Activated CD8-positive, alpha-beta T cell treated with anti-CD3 and anti-CD28 coated beads for 36 hours (primary cell): ENCODE measurements at regions not wholly inside any gene's neighbourhood (a gene's known extent, or its start where the extent isn't known, plus 50 kb on each side); places are given as distances from the start of the nearest gene placed in this dataset.

Experiments
- ATAC-seq: fragments of 200-7000 bp; cut with Tn5 transposase; one replicate; pipeline ENCODE4 v1.10.0; 2021; ENCODE audit warnings: mild to moderate bottlenecking, moderate library complexity
- CTCF ChIA-PET: fragments of 350-600 bp; sonication (Branson Sonifier 250); formaldehyde crosslinking; loops from one replicate; lab custom pipeline; 2021; ENCODE audit warnings: antibody characterized with exemption; lab: Charles Lee
- POLR2A ChIA-PET: fragments of 350-600 bp; sonication (Branson Sonifier 250); formaldehyde crosslinking; loops from one replicate; lab custom pipeline; 2021; ENCODE audit warnings: antibody characterized with exemption; lab: Charles Lee
- DNase-seq: peaks from one replicate; pipeline ENCODE4 v3.0.0-alpha.2; 2020
- H3K27ac Mint-ChIP-seq: one replicate; pipeline ENCODE4 v1.8.0; 2021; ENCODE audit warnings: mild to moderate bottlenecking, mixed read lengths
- H3K27me3 Mint-ChIP-seq: one replicate; pipeline ENCODE4 v1.8.0; 2021; ENCODE audit warnings: mixed read lengths
- H3K36me3 Mint-ChIP-seq: one replicate; pipeline ENCODE4 v1.8.0; 2021; ENCODE audit warnings: low read depth, mixed read lengths
- H3K4me1 Mint-ChIP-seq: one replicate; pipeline ENCODE4 v1.8.0; 2021; ENCODE audit warnings: low read depth, mixed read lengths
- H3K4me3 Mint-ChIP-seq: one replicate; pipeline ENCODE4 v1.8.0; 2021; ENCODE audit warnings: mild to moderate bottlenecking, moderate library complexity, mixed read lengths
- H3K9me3 Mint-ChIP-seq: one replicate; pipeline ENCODE4 v1.8.0; 2021; ENCODE audit warnings: mixed read lengths
- CTCF ChIP-seq: fragments of 200-600 bp; IDR thresholded peaks from one replicate; pipeline ENCODE4 v1.8.0; 2022; ENCODE audit warnings: antibody characterized with exemption, mild to moderate bottlenecking
- intact Hi-C: fragments of 100-400 bp; cut with micrococcal nuclease; formaldehyde crosslinking; loops from one replicate; pipeline ENCODE4 v1.10.0; 2022

- ChIA-PET CTCF (no interaction called here), POLR2A (no interaction called here)
- no peak for ATAC-seq
- no peaks in the 10 kb centered on the region for H3K36me3 Mint-ChIP-seq
- H3K27me3 Mint-ChIP-seq, result no peaks in the 10 kb centered on the region
- H3K27ac Mint-ChIP-seq, result no peak overlapping the region
- no peak overlapping the region for H3K4me3 Mint-ChIP-seq
- intact Hi-C loops, result no loop called here
- DNase-seq, result no peak
- no peak for TF ChIP-seq CTCF
- peaks cover 18% of the 10 kb centered on the region for H3K9me3 Mint-ChIP-seq
- H3K4me1 Mint-ChIP-seq, result no peaks in the 10 kb centered on the region
Measured at GRCh38 chr14:46147452-46147851, 504.1 kb downstream of the RPL10L start.

GRCh38 chr14:46147024-46147423, 504.6 kb downstream of the RPL10L start:
- no peak for TF ChIP-seq CTCF
- ChIA-PET POLR2A (no interaction called here), CTCF (no interaction called here)
- DNase-seq (no peak), ATAC-seq (no peak)
- Mint-ChIP-seq H3K27me3 (no peaks in the 10 kb centered on the region), H3K4me1 (no peaks in the 10 kb centered on the region), H3K9me3 (peaks cover 18% of the 10 kb centered on the region), H3K4me3 (no peak overlapping the region), H3K27ac (no peak overlapping the region), H3K36me3 (no peaks in the 10 kb centered on the region)
- intact Hi-C loops, result no loop called here

DNA sequence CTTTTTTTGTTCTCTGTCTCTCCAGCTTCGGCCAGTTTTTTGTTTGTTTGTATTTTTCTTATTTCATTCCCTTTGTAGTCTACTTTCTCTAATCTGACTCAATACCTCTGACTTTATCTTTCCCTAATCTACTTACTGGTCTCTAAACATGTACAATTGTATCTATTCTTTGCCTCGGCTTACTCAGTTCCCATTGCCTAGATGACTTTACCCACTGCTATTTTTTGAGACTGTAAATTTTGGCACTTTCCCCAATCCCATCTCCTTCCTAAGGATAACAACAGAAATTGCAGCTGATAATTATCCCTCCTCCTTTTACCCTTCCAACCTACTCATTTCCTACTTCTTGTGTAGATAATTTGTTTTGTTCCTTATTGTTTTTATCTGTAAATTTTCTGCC, 511.1 kb downstream of the RPL10L start:
- H3K27me3 Mint-ChIP-seq, result no peaks in the 10 kb centered on the region

DNA sequence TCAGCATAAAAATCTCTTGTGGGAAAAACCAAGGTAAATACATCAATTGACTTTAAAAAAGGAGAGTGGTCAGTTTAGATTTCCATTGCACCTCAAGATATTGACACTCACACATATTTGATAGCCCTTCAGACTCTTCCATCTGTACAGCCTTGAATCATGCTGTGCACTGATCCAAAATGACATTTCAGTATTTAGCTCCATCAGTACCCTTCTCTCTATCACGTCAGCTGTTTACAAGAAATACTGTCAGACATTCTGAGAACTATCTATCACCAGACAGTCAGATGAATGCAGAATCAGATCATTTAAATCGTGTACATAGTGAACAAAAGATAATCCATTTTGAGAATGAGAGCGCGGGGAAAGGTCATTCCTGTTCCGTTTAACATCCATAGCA, 511.9 kb downstream of the RPL10L start:
- H3K27ac Mint-ChIP-seq, result no peak overlapping the region
- no peaks in the 10 kb centered on the region for H3K36me3 Mint-ChIP-seq
- H3K9me3 Mint-ChIP-seq, result peaks cover 10% of the 10 kb centered on the region
- no peak overlapping the region for H3K4me3 Mint-ChIP-seq
- CTCF ChIA-PET, result no interaction called here
- no peaks in the 10 kb centered on the region for H3K27me3 Mint-ChIP-seq
- TF ChIP-seq CTCF, result no peak
- ATAC-seq (no peak), DNase-seq (no peak)
- intact Hi-C loops, result no loop called here
- POLR2A ChIA-PET, result no interaction called here
- no peaks in the 10 kb centered on the region for H3K4me1 Mint-ChIP-seq

More for the DNA sequence above, 511.1 kb downstream of the RPL10L start:
- Mint-ChIP-seq H3K36me3 (no peaks in the 10 kb centered on the region), H3K27ac (no peak overlapping the region), H3K4me3 (no peak overlapping the region), H3K9me3 (peaks cover 13% of the 10 kb centered on the region), H3K4me1 (no peaks in the 10 kb centered on the region)
- intact Hi-C loops, result no loop called here
- no peak for DNase-seq
- ATAC-seq, result no peak
- ChIA-PET CTCF (no interaction called here), POLR2A (no interaction called here)
- TF ChIP-seq CTCF, result no peak

- Mint-ChIP-seq H3K4me1 (no peaks in the 10 kb centered on the region), H3K4me3 (no peak overlapping the region), H3K27me3 (no peaks in the 10 kb centered on the region), H3K9me3 (peaks cover 9% of the 10 kb centered on the region), H3K27ac (no peak overlapping the region), H3K36me3 (no peaks in the 10 kb centered on the region)
- CTCF ChIA-PET, result no interaction called here
- POLR2A ChIA-PET, result no interaction called here
- intact Hi-C loops, result no loop called here
- ATAC-seq (no peak), DNase-seq (no peak)
- TF ChIP-seq CTCF, result no peak
Measured at GRCh38 chr14:46137786-46138185, 513.8 kb downstream of the RPL10L start.
